ENCODE measurements at regions not wholly inside any gene's neighbourhood (a gene's known extent, or its start where the extent isn't known, plus 50 kb on each side); places are given as distances from the start of the nearest gene placed in this dataset.

- no peak for TF ChIP-seq PRMT3 (CRISPR knock-in tag; IDR thresholded peaks at IDR 0.05; ENCODE audit: borderline replicate concordance, low read depth)
- TF ChIP-seq MAZ (IDR thresholded peaks at IDR 0.05; ENCODE audit: borderline replicate concordance, low read depth, low read length), result no peak
- no peak for TF ChIP-seq MAZ (CRISPR knock-in tag; IDR thresholded peaks at IDR 0.05; ENCODE audit: low read depth)
- TF ChIP-seq KDM1A (CRISPR knock-in tag; IDR thresholded peaks at IDR 0.05), result no peak
- TF ChIP-seq ETS1 (CRISPR knock-in tag; IDR thresholded peaks at IDR 0.05), result no peak
These were observed 52.3 kb upstream of the TMCC3 start for GRCh38 chr12:94702696-94703095.
